ENCODE measurements at regions not wholly inside any gene's neighbourhood (a gene's known extent, or its start where the extent isn't known, plus 50 kb on each side); places are given as distances from the start of the nearest gene placed in this dataset.
A peak's percentile ranks its signal among the peaks of the same experiment; 100 is the strongest.

DNA sequence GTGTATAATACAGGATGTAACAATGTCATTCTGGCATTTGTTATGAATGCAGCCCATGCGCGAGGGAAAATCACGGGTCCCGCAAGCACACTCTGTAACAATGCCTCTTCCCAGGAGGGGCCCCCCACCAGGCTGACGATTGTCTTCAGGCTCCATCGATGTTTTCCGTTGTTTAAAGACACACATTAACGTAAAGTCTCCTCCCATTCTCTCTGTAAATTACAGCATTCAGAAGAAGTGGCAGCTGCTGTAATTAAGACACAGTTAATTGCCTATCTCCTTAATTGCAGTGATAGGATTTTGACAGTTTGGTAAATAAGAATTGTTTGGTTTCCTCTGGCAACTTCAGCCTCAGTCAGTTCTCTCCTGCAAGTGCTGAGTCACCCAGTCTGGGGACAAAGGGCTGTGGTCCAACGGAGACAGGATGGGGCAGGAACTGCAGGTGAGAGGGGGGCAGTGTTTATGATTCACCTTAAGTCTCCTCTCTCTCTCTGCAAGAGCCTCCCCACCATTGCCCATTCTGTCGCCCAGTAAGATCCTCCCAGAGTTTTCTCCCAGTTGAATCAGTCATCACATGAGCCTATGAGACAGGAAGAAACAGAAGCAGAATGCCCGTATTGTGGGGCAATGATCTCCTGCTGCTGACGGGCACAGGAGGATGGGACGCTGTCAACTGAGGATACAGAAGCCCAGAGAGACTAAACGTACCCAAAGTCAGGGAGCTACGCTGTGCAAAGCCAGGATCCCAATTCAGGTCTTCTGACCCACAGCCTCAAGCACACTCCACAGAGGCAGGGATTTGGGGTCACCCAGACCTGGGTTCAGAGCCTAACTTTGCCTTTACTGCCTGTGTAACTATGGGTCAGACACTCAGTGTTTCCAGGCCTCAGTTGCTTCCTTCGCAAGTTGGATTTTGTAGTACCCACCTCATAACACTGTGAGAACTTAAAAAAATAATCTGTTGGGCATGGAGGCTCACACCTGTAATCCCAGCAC, 110.0 kb downstream of the ADSS2 start:
- Histone ChIP-seq H3K4me1 (no peaks in the 10 kb centered on the region), H3K4me2 (ENCODE audit: low read length) (no peak overlapping the region), H3K9ac (no peak overlapping the region), H3K79me2 (no peaks in the 10 kb centered on the region), H2AFZ (peak overlapping the region; percentile 53), H3K27me3 (ENCODE audit: control insufficient read depth, insufficient read depth, low read length) (no peaks in the 10 kb centered on the region), H3K4me3 (ENCODE audit: low read depth, low read length) (no peak overlapping the region), H3K27ac (no peak overlapping the region), H3K9me3 (ENCODE audit: control insufficient read depth, low read length) (no peaks in the 10 kb centered on the region), H3K36me3 (ENCODE audit: control insufficient read depth, insufficient read depth, low read length) (no peaks in the 10 kb centered on the region)
- TF ChIP-seq, protein P1, sequence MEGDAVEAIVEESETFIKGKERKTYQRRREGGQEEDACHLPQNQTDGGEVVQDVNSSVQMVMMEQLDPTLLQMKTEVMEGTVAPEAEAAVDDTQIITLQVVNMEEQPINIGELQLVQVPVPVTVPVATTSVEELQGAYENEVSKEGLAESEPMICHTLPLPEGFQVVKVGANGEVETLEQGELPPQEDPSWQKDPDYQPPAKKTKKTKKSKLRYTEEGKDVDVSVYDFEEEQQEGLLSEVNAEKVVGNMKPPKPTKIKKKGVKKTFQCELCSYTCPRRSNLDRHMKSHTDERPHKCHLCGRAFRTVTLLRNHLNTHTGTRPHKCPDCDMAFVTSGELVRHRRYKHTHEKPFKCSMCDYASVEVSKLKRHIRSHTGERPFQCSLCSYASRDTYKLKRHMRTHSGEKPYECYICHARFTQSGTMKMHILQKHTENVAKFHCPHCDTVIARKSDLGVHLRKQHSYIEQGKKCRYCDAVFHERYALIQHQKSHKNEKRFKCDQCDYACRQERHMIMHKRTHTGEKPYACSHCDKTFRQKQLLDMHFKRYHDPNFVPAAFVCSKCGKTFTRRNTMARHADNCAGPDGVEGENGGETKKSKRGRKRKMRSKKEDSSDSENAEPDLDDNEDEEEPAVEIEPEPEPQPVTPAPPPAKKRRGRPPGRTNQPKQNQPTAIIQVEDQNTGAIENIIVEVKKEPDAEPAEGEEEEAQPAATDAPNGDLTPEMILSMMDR (IDR thresholded peaks at IDR 0.05) = no peak

DNA sequence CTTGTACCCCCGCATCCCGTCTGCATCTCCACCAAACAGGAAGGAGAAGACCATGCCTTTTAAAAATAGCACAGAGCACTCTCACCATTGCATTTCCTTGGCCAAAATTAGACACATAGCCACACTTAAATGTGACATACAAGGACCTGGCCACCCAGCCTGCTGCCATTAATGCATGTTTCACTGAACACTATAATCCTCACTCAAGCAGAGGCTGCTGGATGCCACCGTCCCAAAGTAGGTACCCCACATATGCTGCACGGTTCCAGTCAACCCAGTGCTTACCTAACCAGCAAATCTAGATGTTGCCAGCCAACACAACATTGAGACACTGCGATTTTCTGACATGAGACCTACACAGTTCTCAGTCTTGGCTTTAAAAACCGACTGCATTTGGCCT, 107.7 kb downstream of the ADSS2 start:
- Histone ChIP-seq H3K27ac (no peak overlapping the region), H3K36me3 (ENCODE audit: control insufficient read depth, insufficient read depth, low read length) (no peaks in the 10 kb centered on the region), H3K4me1 (no peaks in the 10 kb centered on the region), H3K79me2 (no peaks in the 10 kb centered on the region), H3K27me3 (ENCODE audit: control insufficient read depth, insufficient read depth, low read length) (no peaks in the 10 kb centered on the region), H3K9ac (no peak overlapping the region), H3K4me3 (ENCODE audit: low read depth, low read length) (no peak overlapping the region), H2AFZ (no peak overlapping the region), H3K9me3 (ENCODE audit: control insufficient read depth, low read length) (no peaks in the 10 kb centered on the region), H3K4me2 (ENCODE audit: low read length) (no peak overlapping the region)
- TF ChIP-seq, protein P1 (IDR thresholded peaks at IDR 0.05) = no peak

DNA sequence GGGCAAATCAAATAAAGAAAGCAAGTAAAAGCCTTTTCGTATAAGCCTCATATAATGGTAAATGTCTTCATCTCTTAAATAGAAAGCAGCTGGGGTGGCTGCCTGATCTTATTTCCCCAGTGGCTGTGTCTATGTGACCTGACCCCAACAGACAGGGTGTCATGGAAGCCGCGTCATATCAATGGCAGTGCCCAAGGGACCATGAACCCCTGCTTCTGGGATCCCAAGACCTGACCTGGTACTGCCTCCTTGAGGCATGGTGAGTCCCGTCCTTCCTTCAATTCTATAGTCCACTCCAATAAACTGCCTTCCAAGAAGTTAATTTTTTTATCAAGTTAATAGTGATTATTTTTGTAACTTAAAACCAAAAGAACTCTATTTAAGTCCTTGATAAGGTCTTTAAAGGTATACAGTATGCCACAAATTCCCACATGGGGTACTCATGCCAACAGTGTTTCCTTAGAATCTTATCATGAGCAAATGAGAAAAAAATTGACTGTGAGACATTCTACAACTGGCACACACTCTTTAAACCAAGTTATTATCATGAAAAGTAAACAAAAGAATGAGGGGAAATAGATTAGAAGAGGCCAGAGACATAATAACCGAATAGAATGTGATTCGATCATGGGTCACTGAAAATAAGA, 104.6 kb downstream of the ADSS2 start:
- no peaks in the 10 kb centered on the region for H3K9me3 ChIP-seq (ENCODE audit: control insufficient read depth, low read length)
- H3K27ac ChIP-seq = no peak overlapping the region
- H2AFZ ChIP-seq = no peak overlapping the region
- H3K79me2 ChIP-seq = no peaks in the 10 kb centered on the region
- no peak overlapping the region for H3K4me2 ChIP-seq (ENCODE audit: low read length)
- TF ChIP-seq, protein P1 (IDR thresholded peaks at IDR 0.05) = no peak
- no peaks in the 10 kb centered on the region for H3K27me3 ChIP-seq (ENCODE audit: control insufficient read depth, insufficient read depth, low read length)
- H3K4me3 ChIP-seq (ENCODE audit: low read depth, low read length) = no peak overlapping the region
- H3K9ac ChIP-seq = no peak overlapping the region
- no peaks in the 10 kb centered on the region for H3K36me3 ChIP-seq (ENCODE audit: control insufficient read depth, insufficient read depth, low read length)
- H3K4me1 ChIP-seq = peaks cover 3% of the 10 kb centered on the region

DNA sequence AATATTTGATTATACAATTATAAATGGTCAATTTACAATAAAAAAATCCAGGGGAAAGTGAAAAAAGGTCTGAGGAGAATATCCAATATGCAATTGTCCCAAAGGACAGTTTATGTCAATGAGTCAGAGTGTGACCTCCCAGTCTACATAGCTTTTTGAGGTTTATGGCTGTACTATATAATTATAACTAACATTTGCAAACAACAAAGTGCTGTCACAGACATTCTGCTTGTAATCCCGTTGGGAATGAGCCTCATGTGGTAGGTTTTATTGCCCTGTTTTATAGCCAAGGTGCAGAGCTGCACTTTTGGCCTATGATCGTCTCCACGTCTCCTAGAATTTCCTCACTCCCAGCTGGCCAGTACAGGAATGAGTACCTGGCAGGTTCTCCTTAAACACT, 103.8 kb downstream of the ADSS2 start:
- Histone ChIP-seq H3K79me2 (no peaks in the 10 kb centered on the region), H3K27me3 (ENCODE audit: control insufficient read depth, insufficient read depth, low read length) (no peaks in the 10 kb centered on the region), H3K4me2 (ENCODE audit: low read length) (no peak overlapping the region), H3K27ac (no peak overlapping the region), H3K9ac (no peak overlapping the region), H3K36me3 (ENCODE audit: control insufficient read depth, insufficient read depth, low read length) (no peaks in the 10 kb centered on the region), H3K9me3 (ENCODE audit: control insufficient read depth, low read length) (no peaks in the 10 kb centered on the region), H2AFZ (no peak overlapping the region), H3K4me3 (ENCODE audit: low read depth, low read length) (no peak overlapping the region), H3K4me1 (peaks cover 3% of the 10 kb centered on the region)
- TF ChIP-seq, protein P1 (IDR thresholded peaks at IDR 0.05) = no peak
